Vagina (tissue), 2 donors: ENCODE measurements at regions not wholly inside any gene's neighbourhood (a gene's known extent, or its start where the extent isn't known, plus 50 kb on each side); places are given as distances from the start of the nearest gene placed in this dataset.

Experiments
- DNase-seq, 2 donors: peaks; one replicate each; pipeline ENCODE4 v3.0.0-alpha.2; 2017; ENCODE audit errors: extremely low spot score in 2 of 2
- H3K27ac ChIP-seq: fragments of 200-600 bp; sonication (generic); one replicate; pipeline ENCODE4 v1.5.1; 2019
- H3K27me3 ChIP-seq: fragments of 200-600 bp; sonication (generic); one replicate; pipeline ENCODE4 v1.5.1; 2019
- H3K36me3 ChIP-seq, 2 donors: fragments of 200-600 bp; sonication (generic); one replicate each; pipeline ENCODE4 v1.5.1; 2017 to 2019
- H3K4me1 ChIP-seq: fragments of 200-600 bp; sonication (generic); one replicate; pipeline ENCODE4 v1.5.1; 2019
- H3K4me3 ChIP-seq, 2 donors: fragments of 200-600 bp; sonication (generic); 1 replicate in 1 of 2; 2 replicates in 1 of 2; pipeline ENCODE4 v1.5.1; 2016 to 2019
- H3K9me3 ChIP-seq: fragments of 200-600 bp; sonication (generic); one replicate; pipeline ENCODE4 v1.5.1; 2019
- CTCF ChIP-seq, 3 experiments: fragments of 450-650 bp in 2 of 3; fragments of 200-600 bp in 1 of 3; sonication (generic) in 1 of 3; IDR thresholded peaks; one replicate each; pipeline ENCODE4 v1.5.1; 2017 to 2019; ENCODE audit warnings: antibody characterized with exemption in 3 of 3, mild to moderate bottlenecking in 2 of 3, moderate library complexity in 2 of 3
- POLR2A ChIP-seq, 2 donors: fragments of 450-650 bp; IDR thresholded peaks; one replicate each; pipeline ENCODE4 v1.6.1; 2017; ENCODE audit warnings: antibody characterized with exemption in 2 of 2, mild to moderate bottlenecking in 2 of 2, moderate library complexity in 2 of 2
- POLR2AphosphoS5 ChIP-seq, 2 donors: sonication (generic); formaldehyde crosslinking; IDR thresholded peaks; one replicate each; pipeline ENCODE4 v1.9.0; 2017; ENCODE audit warnings: antibody characterized with exemption in 2 of 2, mild to moderate bottlenecking in 2 of 2, low read depth in 1 of 2; ENCODE audit not compliant: insufficient read depth in 1 of 2
- intact Hi-C: fragments of 100-400 bp; cut with DNase I; formaldehyde crosslinking; loops from one replicate; pipeline ENCODE4 v1.15.1; 2023

- H3K27ac ChIP-seq = no peak overlapping the region
- intact Hi-C loops = no loop called here
- no peaks in the 10 kb centered on the region for H3K27me3 ChIP-seq
- no peak for DNase-seq
- H3K4me3 ChIP-seq = no peak overlapping the region
- no peaks in the 10 kb centered on the region for H3K4me1 ChIP-seq
- H3K9me3 ChIP-seq = no peaks in the 10 kb centered on the region
- no peaks in the 10 kb centered on the region for H3K36me3 ChIP-seq
- no peak for TF ChIP-seq POLR2AphosphoS5 (IDR thresholded peaks at IDR 0.05; ENCODE audit: insufficient read depth in 1 of 2, low read depth in 1 of 2)
Observed at GRCh38 chr7:115359955-115360354, 438.1 kb downstream of the MDFIC start.

DNA sequence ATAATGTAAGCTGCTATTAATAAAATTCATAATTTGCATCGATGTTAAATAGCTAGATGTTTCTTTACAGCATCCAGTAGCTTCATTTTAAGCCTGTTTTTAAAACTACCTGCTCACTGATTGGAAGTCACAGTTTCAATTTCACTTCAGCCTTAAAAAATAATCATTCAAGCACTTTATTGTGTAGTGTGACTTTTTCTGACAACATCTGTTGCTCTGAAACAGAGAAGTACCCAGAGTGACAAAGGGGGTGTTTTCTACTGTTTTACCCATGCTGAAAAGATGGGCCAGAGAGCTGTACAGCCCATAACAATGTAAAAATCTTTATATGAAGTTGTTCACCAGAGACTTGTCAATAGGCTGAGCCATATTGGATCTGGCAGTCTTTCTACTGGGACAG lies 437.2 kb downstream of the MDFIC start:
- Histone ChIP-seq H3K27ac (no peak overlapping the region), H3K27me3 (no peaks in the 10 kb centered on the region), H3K4me1 (no peaks in the 10 kb centered on the region), H3K4me3 (no peak overlapping the region), H3K9me3 (no peaks in the 10 kb centered on the region), H3K36me3 (no peaks in the 10 kb centered on the region)
- TF ChIP-seq POLR2A (IDR thresholded peaks at IDR 0.05) (no peak), CTCF (IDR thresholded peaks at IDR 0.05) (no peak), POLR2AphosphoS5 (IDR thresholded peaks at IDR 0.05; ENCODE audit: insufficient read depth in 1 of 2, low read depth in 1 of 2) (no peak)
- DNase-seq = no peak
- intact Hi-C loops = no loop called here

DNA sequence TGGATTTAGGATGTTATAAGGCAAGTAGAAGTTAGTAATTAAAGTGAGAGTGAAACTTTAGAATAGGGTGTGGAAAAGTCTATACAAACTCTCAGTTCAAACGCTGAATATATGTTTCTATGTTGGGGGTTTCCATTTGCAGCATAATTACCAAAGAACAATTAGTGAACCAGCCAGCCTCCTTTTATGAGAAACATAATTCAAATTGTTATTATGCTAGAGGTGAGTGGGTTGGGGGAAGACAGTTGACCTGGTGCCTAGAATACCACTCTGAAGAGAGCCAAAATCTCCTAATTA lies 435.8 kb downstream of the MDFIC start:
- Histone ChIP-seq H3K27ac (no peak overlapping the region), H3K27me3 (no peaks in the 10 kb centered on the region), H3K4me3 (no peak overlapping the region), H3K36me3 (no peaks in the 10 kb centered on the region), H3K9me3 (no peaks in the 10 kb centered on the region), H3K4me1 (no peaks in the 10 kb centered on the region)
- intact Hi-C loops = no loop called here
- DNase-seq = no peak
- TF ChIP-seq POLR2A (IDR thresholded peaks at IDR 0.05) (no peak), POLR2AphosphoS5 (IDR thresholded peaks at IDR 0.05; ENCODE audit: insufficient read depth in 1 of 2, low read depth in 1 of 2) (no peak), CTCF (IDR thresholded peaks at IDR 0.05) (no peak)

GRCh38 chr7:115356999-115357702 lies 435.3 kb downstream of the MDFIC start:
- TF ChIP-seq POLR2A (IDR thresholded peaks at IDR 0.05) (no peak), CTCF (IDR thresholded peaks at IDR 0.05) (no peak), POLR2AphosphoS5 (IDR thresholded peaks at IDR 0.05; ENCODE audit: insufficient read depth in 1 of 2, low read depth in 1 of 2) (no peak)
- H3K4me3 ChIP-seq = no peak overlapping the region
- H3K4me1 ChIP-seq = no peaks in the 10 kb centered on the region
- no peaks in the 10 kb centered on the region for H3K27me3 ChIP-seq
- H3K9me3 ChIP-seq = no peaks in the 10 kb centered on the region
- DNase-seq = no peak
- H3K27ac ChIP-seq = no peak overlapping the region
- intact Hi-C loops = no loop called here
- no peaks in the 10 kb centered on the region for H3K36me3 ChIP-seq

- intact Hi-C loops = no loop called here
- no peak overlapping the region for H3K27ac ChIP-seq
- no peaks in the 10 kb centered on the region for H3K9me3 ChIP-seq
- TF ChIP-seq POLR2A (IDR thresholded peaks at IDR 0.05) = no peak
- TF ChIP-seq POLR2AphosphoS5 (IDR thresholded peaks at IDR 0.05; ENCODE audit: insufficient read depth in 1 of 2, low read depth in 1 of 2) = no peak
- no peak for TF ChIP-seq CTCF (IDR thresholded peaks at IDR 0.05)
- H3K4me1 ChIP-seq = no peaks in the 10 kb centered on the region
- no peaks in the 10 kb centered on the region for H3K27me3 ChIP-seq
- H3K36me3 ChIP-seq = no peaks in the 10 kb centered on the region
- DNase-seq = no peak
- H3K4me3 ChIP-seq = no peak overlapping the region
Observed at GRCh38 chr7:115356139-115356746, 434.3 kb downstream of the MDFIC start.
